Osteoblast (primary cell): ENCODE measurements at regions not wholly inside any gene's neighbourhood (a gene's known extent, or its start where the extent isn't known, plus 50 kb on each side); places are given as distances from the start of the nearest gene placed in this dataset.
A peak's percentile ranks its signal among the peaks of the same experiment; 100 is the strongest.

Source experiments
- DNase-seq: peaks from one replicate; pipeline ENCODE4 v3.0.0; 2011; ENCODE audit warnings: low spot score, mixed read lengths; ENCODE audit not compliant: insufficient read length; ENCODE audit errors: missing footprints
- H2AFZ ChIP-seq: 2 replicates; pipeline ENCODE4 v1.6.0; 2011; ENCODE audit warnings: mild to moderate bottlenecking, low read length
- H3K27ac ChIP-seq: 2 replicates; pipeline ENCODE4 v1.5.1; 2011; ENCODE audit warnings: mild to moderate bottlenecking, low read depth, low read length, moderate library complexity
- H3K27me3 ChIP-seq: 2 replicates; pipeline ENCODE4 v1.6.0; 2012; ENCODE audit warnings: mild to moderate bottlenecking, control low read depth, inconsistent platforms, low read length, moderate library complexity; ENCODE audit not compliant: insufficient read depth
- H3K36me3 ChIP-seq: 2 replicates; pipeline ENCODE4 v1.5.1; 2011; ENCODE audit warnings: mild to moderate bottlenecking, low read length, control low read depth, moderate library complexity; ENCODE audit not compliant: insufficient read depth
- H3K4me1 ChIP-seq: 2 replicates; pipeline ENCODE4 v1.5.1; 2011; ENCODE audit warnings: mild to moderate bottlenecking, low read length, control low read depth, moderate library complexity; ENCODE audit not compliant: insufficient read depth
- H3K4me2 ChIP-seq: 2 replicates; pipeline ENCODE4 v1.6.0; 2011; ENCODE audit warnings: mild to moderate bottlenecking, low read length; ENCODE audit not compliant: insufficient read depth
- H3K4me3 ChIP-seq: fragments of 200-600 bp; sonication (generic); 3 replicates; pipeline ENCODE4 v1.5.1; 2012; ENCODE audit warnings: mild to moderate bottlenecking, low read length, inconsistent platforms; ENCODE audit not compliant: insufficient read depth
- H3K79me2 ChIP-seq: 2 replicates; pipeline ENCODE4 v1.6.0; 2012; ENCODE audit warnings: mild to moderate bottlenecking, low read length, control low read depth, inconsistent platforms; ENCODE audit not compliant: insufficient read depth
- H3K9me3 ChIP-seq: 2 replicates; pipeline ENCODE4 v1.5.1; 2011; ENCODE audit warnings: low read depth, low read length, control low read depth
- H4K20me1 ChIP-seq: 2 replicates; pipeline ENCODE4 v1.6.0; 2012; ENCODE audit warnings: mild to moderate bottlenecking, low read length, control low read depth; ENCODE audit not compliant: insufficient read depth
- CTCF ChIP-seq: IDR thresholded peaks from 2 replicates; pipeline ENCODE4 v1.5.1; 2011; ENCODE audit warnings: mild to moderate bottlenecking, low read depth, low read length, moderate library complexity; ENCODE audit errors: extremely low read depth

GRCh38 chr20:4484379-4484997 lies 201.8 kb upstream of the PRNP start:
- no peak overlapping the region for H2AFZ ChIP-seq
- TF ChIP-seq CTCF: no peak
- no peaks in the 10 kb centered on the region for H4K20me1 ChIP-seq
- H3K27me3 ChIP-seq: no peaks in the 10 kb centered on the region
- DNase-seq: no peak
- no peak overlapping the region for H3K4me2 ChIP-seq
- H3K79me2 ChIP-seq: no peaks in the 10 kb centered on the region
- no peak overlapping the region for H3K4me3 ChIP-seq
- no peaks in the 10 kb centered on the region for H3K9me3 ChIP-seq
- H3K36me3 ChIP-seq: no peaks in the 10 kb centered on the region
- H3K27ac ChIP-seq: no peak overlapping the region
- H3K4me1 ChIP-seq: peaks cover 15% of the 10 kb centered on the region

- H4K20me1 ChIP-seq: no peaks in the 10 kb centered on the region
- H3K4me2 ChIP-seq: no peak overlapping the region
- no peaks in the 10 kb centered on the region for H3K27me3 ChIP-seq
- no peaks in the 10 kb centered on the region for H3K9me3 ChIP-seq
- no peak overlapping the region for H3K27ac ChIP-seq
- DNase-seq: no peak
- H2AFZ ChIP-seq: no peak overlapping the region
- H3K4me3 ChIP-seq: no peak overlapping the region
- no peaks in the 10 kb centered on the region for H3K36me3 ChIP-seq
- TF ChIP-seq CTCF: no peak
- no peaks in the 10 kb centered on the region for H3K79me2 ChIP-seq
- peaks cover 11% of the 10 kb centered on the region for H3K4me1 ChIP-seq
These were observed 202.3 kb upstream of the PRNP start for GRCh38 chr20:4483961-4484360.

GRCh38 chr20:4483486-4483885 lies 202.8 kb upstream of the PRNP start:
- no peaks in the 10 kb centered on the region for H3K27me3 ChIP-seq
- H4K20me1 ChIP-seq: no peaks in the 10 kb centered on the region
- H3K79me2 ChIP-seq: no peaks in the 10 kb centered on the region
- DNase-seq: peak; percentile 27
- H3K4me3 ChIP-seq: no peak overlapping the region
- no peaks in the 10 kb centered on the region for H3K36me3 ChIP-seq
- H3K4me1 ChIP-seq: peaks cover 7% of the 10 kb centered on the region
- H3K4me2 ChIP-seq: no peak overlapping the region
- no peak for TF ChIP-seq CTCF
- H3K27ac ChIP-seq: no peak overlapping the region
- H3K9me3 ChIP-seq: no peaks in the 10 kb centered on the region
- H2AFZ ChIP-seq: no peak overlapping the region

- Histone ChIP-seq H3K4me1 (peaks cover 13% of the 10 kb centered on the region), H3K4me3 (no peak overlapping the region), H3K79me2 (no peaks in the 10 kb centered on the region), H3K4me2 (no peak overlapping the region), H3K9me3 (no peaks in the 10 kb centered on the region), H2AFZ (no peak overlapping the region), H4K20me1 (no peaks in the 10 kb centered on the region), H3K27ac (no peak overlapping the region), H3K36me3 (no peaks in the 10 kb centered on the region), H3K27me3 (no peaks in the 10 kb centered on the region)
- DNase-seq: no peak
- no peak for TF ChIP-seq CTCF
These were observed 206.2 kb upstream of the PRNP start for GRCh38 chr20:4480104-4480503.
